HEK293 (cell line): ENCODE measurements at regions not wholly inside any gene's neighbourhood (a gene's known extent, or its start where the extent isn't known, plus 50 kb on each side); places are given as distances from the start of the nearest gene placed in this dataset.
A peak's percentile ranks its signal among the peaks of the same experiment; 100 is the strongest.

Source experiments
- CTCF ChIA-PET: fragments of 350-600 bp; formaldehyde crosslinking; extraction: SDS; loops from one replicate; lab custom pipeline; 2021; ENCODE audit warnings: antibody characterized with exemption; lab: Yijun Ruan, JAX
- POLR2A ChIA-PET: fragments of 300-600 bp; formaldehyde crosslinking; extraction: SDS; loops from one replicate; lab custom pipeline; 2020; ENCODE audit warnings: antibody characterized with exemption, inconsistent platforms; lab: Yijun Ruan, JAX
- H3K27ac ChIP-seq: fragments of 200-500 bp; sonication (Bioruptor generic); 2 replicates; pipeline ENCODE4 v1.5.1; 2014; ENCODE audit warnings: low read depth, low read length, control low read depth, inconsistent platforms; ENCODE audit errors: extremely low read depth
- H3K36me3 ChIP-seq, 2 experiments: fragments of 200-500 bp in 1 of 2; sonication (Bioruptor generic) in 1 of 2; 1 replicate in 1 of 2; 2 replicates in 1 of 2; pipeline ENCODE4 v1.5.1; 2014 to 2017; ENCODE audit warnings: inconsistent platforms in 2 of 2, low read length in 2 of 2; ENCODE audit not compliant: control insufficient read depth in 2 of 2, insufficient read depth in 1 of 2
- H3K4me1 ChIP-seq: fragments of 200-500 bp; sonication (Bioruptor generic); 2 replicates; pipeline ENCODE4 v1.5.1; 2014; ENCODE audit warnings: mild to moderate bottlenecking, low read length, inconsistent platforms; ENCODE audit not compliant: control insufficient read depth, insufficient read depth
- H3K4me3 ChIP-seq: 2 replicates; pipeline ENCODE4 v1.5.1; 2011; ENCODE audit warnings: low read depth, mild to moderate bottlenecking, control low read depth, low read length, moderate library complexity
- H3K9me3 ChIP-seq: fragments of 200-500 bp; sonication (Bioruptor generic); 2 replicates; pipeline ENCODE4 v1.5.1; 2014; ENCODE audit warnings: low read depth, low read length, inconsistent platforms; ENCODE audit not compliant: control insufficient read depth, insufficient read depth
- ELK4 ChIP-seq: IDR thresholded peaks from 2 replicates; pipeline ENCODE4 v1.6.1; 2011; ENCODE audit warnings: mild to moderate bottlenecking, low read depth, low read length, borderline replicate concordance
- IKZF3 ChIP-seq: fragments of 450-650 bp; IDR thresholded peaks from 2 replicates; pipeline ENCODE4 v1.5.0; 2018; ENCODE audit warnings: missing biosample characterization, mild to moderate bottlenecking, missing genetic modification characterization, moderate library complexity
- PRDM10 ChIP-seq: fragments of 450-650 bp; formaldehyde crosslinking; IDR thresholded peaks from 2 replicates; pipeline ENCODE4 v1.5.1; 2016; ENCODE audit warnings: missing biosample characterization, missing genetic modification characterization
- TCF7L2 ChIP-seq: IDR thresholded peaks from 2 replicates; pipeline ENCODE4 v1.6.1; 2011; ENCODE audit warnings: low read depth, mild to moderate bottlenecking, inconsistent platforms, low read length, moderate library complexity, borderline replicate concordance
- ZBTB21 ChIP-seq: fragments of 450-650 bp; formaldehyde crosslinking; IDR thresholded peaks from 2 replicates; pipeline ENCODE4 v1.5.1; 2017; ENCODE audit warnings: missing biosample characterization, missing genetic modification characterization
- ZBTB8A ChIP-seq: fragments of 450-650 bp; formaldehyde crosslinking; IDR thresholded peaks from 2 replicates; pipeline ENCODE4 v1.5.1; 2016; ENCODE audit warnings: missing biosample characterization, missing genetic modification characterization
- ZNF16 ChIP-seq: fragments of 450-650 bp; formaldehyde crosslinking; IDR thresholded peaks from 2 replicates; pipeline ENCODE4 v1.5.1; 2016; ENCODE audit warnings: low read depth, missing biosample characterization, missing genetic modification characterization
- ZNF366 ChIP-seq: fragments of 450-650 bp; formaldehyde crosslinking; conservative IDR thresholded peaks from 2 replicates; pipeline ENCODE4 v1.5.1; 2016; ENCODE audit warnings: missing biosample characterization, missing genetic modification characterization
- ZNF398 ChIP-seq: fragments of 450-650 bp; formaldehyde crosslinking; IDR thresholded peaks from 2 replicates; pipeline ENCODE4 v1.5.1; 2017; ENCODE audit warnings: missing biosample characterization, missing genetic modification characterization
- ZNF449 ChIP-seq: fragments of 450-650 bp; formaldehyde crosslinking; IDR thresholded peaks from 2 replicates; pipeline ENCODE4 v1.5.1; 2017; ENCODE audit warnings: missing biosample characterization, mild to moderate bottlenecking, missing genetic modification characterization, moderate library complexity
- ZNF600 ChIP-seq: fragments of 450-650 bp; formaldehyde crosslinking; IDR thresholded peaks from 2 replicates; pipeline ENCODE4 v1.5.1; 2016; ENCODE audit warnings: missing biosample characterization, missing genetic modification characterization
- ZNF639 ChIP-seq: fragments of 450-650 bp; formaldehyde crosslinking; IDR thresholded peaks from 2 replicates; pipeline ENCODE4 v1.5.1; 2016; ENCODE audit warnings: missing biosample characterization, missing genetic modification characterization

GRCh38 chr13:64186503-64187250 is 2771.0 kb upstream of the PCDH20 start:
- H3K27ac ChIP-seq = no peak overlapping the region
- CTCF ChIA-PET = no interaction called here
- TF ChIP-seq TCF7L2 (0 out of 2 replicates have a peak, but pooled peaks have one; percentile 1), IKZF3 (tag by site-specific recombination) (no peak)
- TF ChIP-seq, all 188 proteins: peak for 1
- POLR2A ChIA-PET = no interaction called here
- H3K9me3 ChIP-seq = no peaks in the 10 kb centered on the region
- H3K36me3 ChIP-seq = no peaks in the 10 kb centered on the region
- H3K4me3 ChIP-seq = no peak overlapping the region
- H3K4me1 ChIP-seq = no peaks in the 10 kb centered on the region

GRCh38 chr13:64186071-64186470 is 2770.4 kb upstream of the PCDH20 start:
- Histone ChIP-seq H3K9me3 (no peaks in the 10 kb centered on the region), H3K27ac (no peak overlapping the region), H3K36me3 (no peaks in the 10 kb centered on the region), H3K4me3 (no peak overlapping the region), H3K4me1 (no peaks in the 10 kb centered on the region)
- CTCF ChIA-PET = no interaction called here
- TF ChIP-seq TCF7L2 = 0 out of 2 replicates have a peak, but pooled peaks have one; percentile 11
- TF ChIP-seq PRDM10 (tag by site-specific recombination) = no peak
- 0 out of 2 replicates have a peak, but pooled peaks have one; percentile 24 for TF ChIP-seq ELK4
- TF ChIP-seq ZNF16 = no peak
- POLR2A ChIA-PET = no interaction called here

- TF ChIP-seq ZBTB21 (tag by site-specific recombination) (no peak), ZNF600 (tag by site-specific recombination) (no peak), ZNF449 (tag by site-specific recombination) (no peak), ZNF639 (no peak), ZNF366 (tag by site-specific recombination) (no peak), ZBTB8A (tag by site-specific recombination) (no peak), ZNF398 (tag by site-specific recombination) (no peak)
- TF ChIP-seq, all 188 proteins: peak for 0
- CTCF ChIA-PET = no interaction called here
- no peaks in the 10 kb centered on the region for H3K9me3 ChIP-seq
- no peak overlapping the region for H3K27ac ChIP-seq
- no peaks in the 10 kb centered on the region for H3K36me3 ChIP-seq
- no peaks in the 10 kb centered on the region for H3K4me1 ChIP-seq
- POLR2A ChIA-PET = no interaction called here
- H3K4me3 ChIP-seq = no peak overlapping the region
Measured at GRCh38 chr13:64180756-64181155, 2765.1 kb upstream of the PCDH20 start.
